SK-N-SH (cell line): ENCODE measurements at regions not wholly inside any gene's neighbourhood (a gene's known extent, or its start where the extent isn't known, plus 50 kb on each side); places are given as distances from the start of the nearest gene placed in this dataset.

Source experiments
- CTCF ChIA-PET: fragments of 300-600, 350-600 bp; formaldehyde crosslinking; extraction: SDS; loops from one replicate; lab custom pipeline; 2021; lab: Yijun Ruan, JAX
- POLR2A ChIA-PET: fragments of 350-600 bp; sonication (Branson Sonifier 250); formaldehyde crosslinking; extraction: SDS; loops from one replicate; lab custom pipeline; 2020; ENCODE audit warnings: antibody characterized with exemption, inconsistent platforms; lab: Yijun Ruan, JAX
- DNase-seq: peaks from one replicate; pipeline ENCODE4 v3.0.0; 2012
- H2AFZ ChIP-seq: fragments of 200-600 bp; sonication (generic); 2 replicates; pipeline ENCODE4 v1.8.1; 2016; ENCODE audit warnings: antibody characterized with exemption, mild to moderate bottlenecking, low read depth
- H3F3A ChIP-seq: fragments of 200-600 bp; sonication (generic); replicated peaks from 2 replicates; pipeline ENCODE3; 2016; ENCODE audit warnings: antibody characterized with exemption, mild to moderate bottlenecking; ENCODE audit not compliant: insufficient read depth
- H3K27ac ChIP-seq, 2 experiments: fragments of 200-500 bp in 1 of 2; fragments of 200-600 bp in 1 of 2; sonication (Bioruptor generic) in 1 of 2; sonication (generic), shearing (Covaris generic) in 1 of 2; 2 replicates each; pipeline versions ENCODE4 v1.5.1 to v1.6.1; 2014 to 2016; ENCODE audit warnings: low read depth in 2 of 2, inconsistent platforms in 1 of 2, low read length in 1 of 2, mild to moderate bottlenecking in 1 of 2, mixed read lengths in 1 of 2
- H3K27me3 ChIP-seq: fragments of 200-600 bp; sonication (generic), shearing (Covaris generic); 2 replicates; pipeline ENCODE4 v1.6.1; 2016; ENCODE audit warnings: mixed run types; ENCODE audit not compliant: insufficient read depth
- H3K36me3 ChIP-seq, 2 experiments: fragments of 200-500 bp in 1 of 2; fragments of 200-600 bp in 1 of 2; sonication (Bioruptor generic) in 1 of 2; sonication (generic) in 1 of 2; replicated peaks in 1 of 2; 2 replicates each; pipeline versions ENCODE3 to v1.5.1; 2014 to 2016; ENCODE audit warnings: low read length in 1 of 2, mild to moderate bottlenecking in 1 of 2; ENCODE audit not compliant: insufficient read depth in 2 of 2, control insufficient read depth in 1 of 2
- H3K4me1 ChIP-seq, 2 experiments: fragments of 200-500 bp in 1 of 2; fragments of 200-600 bp in 1 of 2; sonication (Bioruptor generic) in 1 of 2; sonication (generic), shearing (Covaris generic) in 1 of 2; 2 replicates each; pipeline versions ENCODE4 v1.5.1 to v1.6.1; 2014 to 2016; ENCODE audit warnings: low read depth in 1 of 2, low read length in 1 of 2, mixed run types in 1 of 2; ENCODE audit not compliant: insufficient read depth in 2 of 2, control insufficient read depth in 1 of 2
- H3K4me2 ChIP-seq: fragments of 200-600 bp; sonication (generic), shearing (Covaris generic); 2 replicates; pipeline ENCODE4 v1.6.1; 2017; ENCODE audit warnings: mixed run types
- H3K4me3 ChIP-seq, 2 experiments: fragments of 200-500 bp in 1 of 2; fragments of 200-600 bp in 1 of 2; sonication (Bioruptor generic) in 1 of 2; sonication (generic), shearing (Covaris generic) in 1 of 2; 2 replicates each; pipeline versions ENCODE4 v1.5.1 to v1.8.1; 2014 to 2016; ENCODE audit warnings: low read depth in 2 of 2, inconsistent platforms in 1 of 2, low read length in 1 of 2, mild to moderate bottlenecking in 1 of 2, mixed read lengths in 1 of 2, moderate library complexity in 1 of 2
- H3K79me2 ChIP-seq: fragments of 200-600 bp; sonication (generic); 2 replicates; pipeline ENCODE4 v1.8.1; 2017; ENCODE audit warnings: mild to moderate bottlenecking; ENCODE audit not compliant: insufficient read depth
- H3K9ac ChIP-seq: fragments of 200-600 bp; sonication (generic); 2 replicates; pipeline ENCODE4 v1.6.1; 2017; ENCODE audit warnings: mixed run types
- H3K9me2 ChIP-seq: fragments of 200-600 bp; sonication (generic); 2 replicates; pipeline ENCODE4 v1.6.1; 2017; ENCODE audit warnings: mixed run types
- H3K9me3 ChIP-seq: fragments of 200-600 bp; sonication (generic); 2 replicates; pipeline ENCODE4 v1.6.1; 2017; ENCODE audit warnings: mixed run types, mild to moderate bottlenecking, moderate library complexity
- H4K20me1 ChIP-seq: fragments of 200-600 bp; sonication (generic); 2 replicates; pipeline ENCODE4 v1.6.1; 2017; ENCODE audit warnings: mild to moderate bottlenecking, mixed run types; ENCODE audit not compliant: insufficient read depth
- ELF1 ChIP-seq: IDR thresholded peaks from 2 replicates; pipeline ENCODE4 v1.4.0; 2012
- FOXJ3 ChIP-seq: sonication (generic); formaldehyde crosslinking; IDR thresholded peaks from 2 replicates; pipeline ENCODE4 v1.5.1; 2020; ENCODE audit warnings: mild to moderate bottlenecking, missing genetic modification reagents
- GABPA ChIP-seq: IDR thresholded peaks from 2 replicates; pipeline ENCODE4 v1.4.0; 2012; ENCODE audit warnings: low read depth, mild to moderate bottlenecking
- GATA2 ChIP-seq: sonication (generic); formaldehyde crosslinking; IDR thresholded peaks from 2 replicates; pipeline ENCODE4 v1.5.0; 2020; ENCODE audit warnings: mild to moderate bottlenecking, missing genetic modification reagents
- JUND ChIP-seq: IDR thresholded peaks from 2 replicates; pipeline ENCODE4 v1.4.0; 2012
- MEF2A ChIP-seq: IDR thresholded peaks from 2 replicates; pipeline ENCODE4 v1.4.0; 2012; ENCODE audit warnings: low read depth, borderline replicate concordance
- NFIC ChIP-seq: IDR thresholded peaks from 2 replicates; pipeline ENCODE4 v1.4.0; 2012; ENCODE audit warnings: borderline replicate concordance
- NRF1 ChIP-seq: IDR thresholded peaks from 2 replicates; pipeline ENCODE4 v1.6.1; 2012; ENCODE audit warnings: low read depth, mild to moderate bottlenecking, low read length
- PBX3 ChIP-seq: IDR thresholded peaks from 2 replicates; pipeline ENCODE4; 2012
- RAD21 ChIP-seq: IDR thresholded peaks from 2 replicates; pipeline ENCODE4 v1.6.1; 2012; ENCODE audit warnings: mild to moderate bottlenecking, low read length
- REST ChIP-seq: IDR thresholded peaks from 2 replicates; pipeline ENCODE4 v1.6.1; 2012; ENCODE audit warnings: mild to moderate bottlenecking, low read depth, low read length, moderate library complexity
- SIN3A ChIP-seq: IDR thresholded peaks from 2 replicates; pipeline ENCODE4 v1.6.1; 2012; ENCODE audit warnings: low read depth, mild to moderate bottlenecking, low read length, moderate library complexity, borderline replicate concordance
- TEAD4 ChIP-seq: IDR thresholded peaks from 2 replicates; pipeline ENCODE4 v1.4.0; 2012; ENCODE audit warnings: mild to moderate bottlenecking, borderline replicate concordance; ENCODE audit not compliant: insufficient read depth
- WGBS: methylation state at CpG from one replicate; pipeline ENCODE4 v1.1.6; 2017; ENCODE audit warnings: low lambda C conversion rate; 5-methylcytosine and 5-hydroxymethylcytosine counted together
- TF ChIP-seq, protein P1 (sequence below): fragments of 150-350 bp; IDR thresholded peaks from 2 replicates; pipeline ENCODE4 v1.6.1; 2016; ENCODE audit warnings: mild to moderate bottlenecking, low read depth, low read length
- TF ChIP-seq, protein P2 (sequence below): IDR thresholded peaks from 2 replicates; pipeline ENCODE4 v1.4.0; 2012; ENCODE audit warnings: low read depth, borderline replicate concordance
- TF ChIP-seq, protein P3 (sequence below): fragments of 150-350 bp; IDR thresholded peaks from 2 replicates; pipeline ENCODE4 v1.6.1; 2017; ENCODE audit warnings: antibody characterized with exemption, low read length, low read depth, borderline replicate concordance

DNA sequence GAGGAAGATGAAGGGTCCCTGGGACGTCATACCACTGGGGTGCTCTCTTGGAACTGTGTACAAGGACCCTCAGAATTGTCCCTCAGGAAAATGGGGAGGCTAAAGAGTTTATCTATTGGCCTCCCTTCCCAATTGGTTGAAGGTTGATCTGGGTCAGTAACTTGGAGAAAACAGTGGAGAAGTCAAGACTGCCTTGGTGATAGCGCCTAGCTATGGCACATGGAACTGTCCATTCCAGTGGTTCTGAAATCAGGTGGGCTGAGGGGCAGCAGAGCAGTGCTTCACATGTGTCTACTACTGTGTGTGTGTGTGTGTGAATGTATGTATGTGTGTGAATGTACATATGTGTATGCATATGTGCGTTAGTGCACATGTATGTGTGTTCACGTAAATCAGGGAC lies 316.1 kb downstream of the AACS start:
- WGBS: 29% methylated on average over 4 of the region's 4 CpGs
- Histone ChIP-seq H4K20me1 (no peaks in the 10 kb centered on the region), H3F3A (no peaks in the 10 kb centered on the region), H2AFZ (no peak overlapping the region), H3K27ac (no peak overlapping the region), H3K9me2 (no peaks in the 10 kb centered on the region), H3K4me3 (no peak overlapping the region), H3K27me3 (no peaks in the 10 kb centered on the region), H3K36me3 (no peaks in the 10 kb centered on the region), H3K4me1 (no peaks in the 10 kb centered on the region), H3K79me2 (no peaks in the 10 kb centered on the region), H3K9ac (no peak overlapping the region), H3K4me2 (no peak overlapping the region), H3K9me3 (no peaks in the 10 kb centered on the region)
- TF ChIP-seq NRF1 (no peak), REST (peak; percentile 59; the same call in 1 of the 2 replicates), GABPA (no peak), PBX3 (no peak), SIN3A (no peak), ELF1 (no peak), GATA2 (no peak)
- no peak for DNase-seq
- CTCF ChIA-PET: interaction anchor here (0.6 to 2.3 kb wide), 3 partner anchors 50 to 198 kb away, joined by 3 to 8 read pairs (median 4); no protein-coding TSS in a partner anchor
- POLR2A ChIA-PET: no interaction called here

DNA sequence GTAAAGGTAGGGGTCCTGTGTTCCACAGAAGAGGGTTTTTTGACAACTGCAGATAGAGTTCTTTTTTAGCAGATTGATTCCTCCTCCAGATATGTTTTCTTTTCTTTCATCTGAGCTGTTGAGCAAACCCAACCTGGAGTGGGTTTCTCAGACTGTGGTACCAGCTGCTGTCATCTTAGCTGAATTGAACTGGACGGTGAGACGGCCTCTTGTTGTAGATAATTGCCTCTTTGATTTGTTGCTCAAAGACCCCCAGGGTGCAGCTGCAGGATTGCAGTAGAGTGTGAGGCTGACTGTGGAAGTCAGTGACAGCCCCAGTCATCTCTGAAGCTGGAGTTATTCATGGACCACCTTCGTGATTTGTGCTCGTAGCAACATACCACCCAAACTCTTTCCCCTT lies 317.7 kb downstream of the AACS start:
- Histone ChIP-seq H3K4me2 (no peak overlapping the region), H3K27me3 (no peaks in the 10 kb centered on the region), H2AFZ (no peak overlapping the region), H3K4me1 (no peaks in the 10 kb centered on the region), H3K9me3 (no peaks in the 10 kb centered on the region), H3K4me3 (no peak overlapping the region), H3K27ac (no peak overlapping the region), H3K9me2 (no peaks in the 10 kb centered on the region), H3K36me3 (no peaks in the 10 kb centered on the region), H4K20me1 (no peaks in the 10 kb centered on the region), H3F3A (no peaks in the 10 kb centered on the region), H3K79me2 (no peaks in the 10 kb centered on the region), H3K9ac (no peak overlapping the region)
- no peak for TF ChIP-seq NRF1
- TF ChIP-seq GATA2: no peak
- no peak for TF ChIP-seq TEAD4
- TF ChIP-seq PBX3: no peak
- no peak for TF ChIP-seq MEF2A
- no peak for TF ChIP-seq JUND
- TF ChIP-seq, protein P1, sequence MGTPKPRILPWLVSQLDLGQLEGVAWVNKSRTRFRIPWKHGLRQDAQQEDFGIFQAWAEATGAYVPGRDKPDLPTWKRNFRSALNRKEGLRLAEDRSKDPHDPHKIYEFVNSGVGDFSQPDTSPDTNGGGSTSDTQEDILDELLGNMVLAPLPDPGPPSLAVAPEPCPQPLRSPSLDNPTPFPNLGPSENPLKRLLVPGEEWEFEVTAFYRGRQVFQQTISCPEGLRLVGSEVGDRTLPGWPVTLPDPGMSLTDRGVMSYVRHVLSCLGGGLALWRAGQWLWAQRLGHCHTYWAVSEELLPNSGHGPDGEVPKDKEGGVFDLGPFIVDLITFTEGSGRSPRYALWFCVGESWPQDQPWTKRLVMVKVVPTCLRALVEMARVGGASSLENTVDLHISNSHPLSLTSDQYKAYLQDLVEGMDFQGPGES: no peak
- TF ChIP-seq FOXJ3 (CRISPR knock-in tag): no peak
- TF ChIP-seq, protein P2, sequence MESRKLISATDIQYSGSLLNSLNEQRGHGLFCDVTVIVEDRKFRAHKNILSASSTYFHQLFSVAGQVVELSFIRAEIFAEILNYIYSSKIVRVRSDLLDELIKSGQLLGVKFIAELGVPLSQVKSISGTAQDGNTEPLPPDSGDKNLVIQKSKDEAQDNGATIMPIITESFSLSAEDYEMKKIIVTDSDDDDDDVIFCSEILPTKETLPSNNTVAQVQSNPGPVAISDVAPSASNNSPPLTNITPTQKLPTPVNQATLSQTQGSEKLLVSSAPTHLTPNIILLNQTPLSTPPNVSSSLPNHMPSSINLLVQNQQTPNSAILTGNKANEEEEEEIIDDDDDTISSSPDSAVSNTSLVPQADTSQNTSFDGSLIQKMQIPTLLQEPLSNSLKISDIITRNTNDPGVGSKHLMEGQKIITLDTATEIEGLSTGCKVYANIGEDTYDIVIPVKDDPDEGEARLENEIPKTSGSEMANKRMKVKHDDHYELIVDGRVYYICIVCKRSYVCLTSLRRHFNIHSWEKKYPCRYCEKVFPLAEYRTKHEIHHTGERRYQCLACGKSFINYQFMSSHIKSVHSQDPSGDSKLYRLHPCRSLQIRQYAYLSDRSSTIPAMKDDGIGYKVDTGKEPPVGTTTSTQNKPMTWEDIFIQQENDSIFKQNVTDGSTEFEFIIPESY: no peak
- TF ChIP-seq NFIC: no peak
- TF ChIP-seq RAD21: no peak
- TF ChIP-seq, protein P3, sequence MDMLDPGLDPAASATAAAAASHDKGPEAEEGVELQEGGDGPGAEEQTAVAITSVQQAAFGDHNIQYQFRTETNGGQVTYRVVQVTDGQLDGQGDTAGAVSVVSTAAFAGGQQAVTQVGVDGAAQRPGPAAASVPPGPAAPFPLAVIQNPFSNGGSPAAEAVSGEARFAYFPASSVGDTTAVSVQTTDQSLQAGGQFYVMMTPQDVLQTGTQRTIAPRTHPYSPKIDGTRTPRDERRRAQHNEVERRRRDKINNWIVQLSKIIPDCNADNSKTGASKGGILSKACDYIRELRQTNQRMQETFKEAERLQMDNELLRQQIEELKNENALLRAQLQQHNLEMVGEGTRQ: no peak
- no peak for TF ChIP-seq GABPA
- POLR2A ChIA-PET: no interaction called here
- CTCF ChIA-PET: interaction anchor here (1.4 kb wide), 1 partner anchor 200 kb away, joined by 3 read pairs; no protein-coding TSS in a partner anchor
- no peak for DNase-seq
- WGBS: 0% methylated on average over 4 of the region's 4 CpGs
